Ramos (cell line): ENCODE measurements at regions not wholly inside any gene's neighbourhood (a gene's known extent, or its start where the extent isn't known, plus 50 kb on each side); places are given as distances from the start of the nearest gene placed in this dataset.

ENCODE experiments used
- in situ Hi-C: fragments of 300-500 bp; cut with MboI; formaldehyde crosslinking; loops from one replicate; pipeline ENCODE4 v1.14.3; 2022; ENCODE audit warnings: low sequenced_read_pairs; ENCODE audit not compliant: unreplicated experiment

GRCh38 chr21:27502801-27503200 is 535.9 kb upstream of the ADAMTS5 start:
- in situ Hi-C loops = no loop called here

GRCh38 chr21:27498025-27498424 is 531.1 kb upstream of the ADAMTS5 start:
- in situ Hi-C loops = no loop called here

GRCh38 chr21:27495836-27496235 is 528.9 kb upstream of the ADAMTS5 start:
- in situ Hi-C loops = no loop called here

GRCh38 chr21:27493542-27493941 is 526.7 kb upstream of the ADAMTS5 start:
- in situ Hi-C loops = no loop called here

GRCh38 chr21:27487676-27488075 is 520.8 kb upstream of the ADAMTS5 start:
- in situ Hi-C loops = no loop called here

GRCh38 chr21:27480841-27481261 is 514.0 kb upstream of the ADAMTS5 start:
- in situ Hi-C loops = no loop called here

- in situ Hi-C loops = no loop called here
Measured at GRCh38 chr21:27477296-27477695, 510.4 kb upstream of the ADAMTS5 start.

- in situ Hi-C loops = no loop called here
Measured at GRCh38 chr21:27476696-27477095, 509.8 kb upstream of the ADAMTS5 start.

- in situ Hi-C loops = no loop called here
Measured at GRCh38 chr21:27475363-27475955, 508.6 kb upstream of the ADAMTS5 start.

GRCh38 chr21:27467366-27467765 is 500.5 kb upstream of the ADAMTS5 start:
- in situ Hi-C loops = no loop called here

GRCh38 chr21:27466140-27466539 is 499.3 kb upstream of the ADAMTS5 start:
- in situ Hi-C loops = no loop called here

- in situ Hi-C loops = no loop called here
Measured at GRCh38 chr21:27464648-27465047, 497.8 kb upstream of the ADAMTS5 start.

GRCh38 chr21:27462726-27463125 is 495.8 kb upstream of the ADAMTS5 start:
- in situ Hi-C loops = no loop called here

GRCh38 chr21:27454234-27454633 is 487.3 kb upstream of the ADAMTS5 start:
- in situ Hi-C loops = no loop called here

- in situ Hi-C loops = no loop called here
Measured at GRCh38 chr21:27451116-27451515, 484.2 kb upstream of the ADAMTS5 start.

- in situ Hi-C loops = no loop called here
Measured at GRCh38 chr21:27450216-27450615, 483.3 kb upstream of the ADAMTS5 start.

GRCh38 chr21:27448960-27449359 is 482.1 kb upstream of the ADAMTS5 start:
- in situ Hi-C loops = no loop called here

- in situ Hi-C loops = no loop called here
Measured at GRCh38 chr21:27447843-27448242, 481.0 kb upstream of the ADAMTS5 start.

- in situ Hi-C loops = no loop called here
Measured at GRCh38 chr21:27429710-27430341, 462.9 kb upstream of the ADAMTS5 start.

GRCh38 chr21:27426196-27426595 is 459.3 kb upstream of the ADAMTS5 start:
- in situ Hi-C loops = no loop called here

GRCh38 chr21:27425574-27425973 is 458.7 kb upstream of the ADAMTS5 start:
- in situ Hi-C loops = no loop called here

- in situ Hi-C loops = no loop called here
Measured at GRCh38 chr21:27425172-27425571, 458.3 kb upstream of the ADAMTS5 start.
